Hematopoietic multipotent progenitor cell (in vitro differentiated cells): ENCODE measurements at regions not wholly inside any gene's neighbourhood (a gene's known extent, or its start where the extent isn't known, plus 50 kb on each side); places are given as distances from the start of the nearest gene placed in this dataset.
"Not testable (repeated sequence)": the region's sequence is repeated elsewhere in the genome, so short reads cannot be mapped to it uniquely, and the experiment has no call there.

ENCODE experiments used
- DNase-seq, 3 donors: peaks; one replicate each; pipeline ENCODE4 v3.0.0-alpha.2; 2011 to 2015; ENCODE audit warnings: low read depth in 2 of 3, low spot score in 2 of 3

GRCh38 chr9:86636038-86636437 lies 281.8 kb upstream of the TUT7 start:
- DNase-seq: no peak

- no peak for DNase-seq
Observed at GRCh38 chr9:86634501-86634900, 280.3 kb upstream of the TUT7 start.

GRCh38 chr9:86633945-86634344 lies 279.7 kb upstream of the TUT7 start:
- DNase-seq: no peak

GRCh38 chr9:86632537-86632936 lies 278.3 kb upstream of the TUT7 start:
- DNase-seq: no peak

GRCh38 chr9:86629530-86629929 lies 275.3 kb upstream of the TUT7 start:
- no peak for DNase-seq

GRCh38 chr9:86626802-86627201 lies 272.6 kb upstream of the TUT7 start:
- DNase-seq: no peak

- DNase-seq: no peak
Observed at GRCh38 chr9:86624630-86625029, 270.4 kb upstream of the TUT7 start.

GRCh38 chr9:86614871-86615849 lies 260.9 kb upstream of the TUT7 start:
- DNase-seq: peak in 1 of 3 donors; percentile 13

GRCh38 chr9:86613943-86614342 lies 259.7 kb upstream of the TUT7 start:
- DNase-seq: no peak

- DNase-seq: not testable (repeated sequence)
Observed at GRCh38 chr9:86611534-86611933, 257.3 kb upstream of the TUT7 start.

- no peak for DNase-seq
Observed at GRCh38 chr9:86605303-86605702, 251.1 kb upstream of the TUT7 start.

- no peak for DNase-seq
Observed at GRCh38 chr9:86604741-86605140, 250.5 kb upstream of the TUT7 start.

- no peak for DNase-seq
Observed at GRCh38 chr9:86602715-86603114, 248.5 kb upstream of the TUT7 start.

- DNase-seq: no peak
Observed at GRCh38 chr9:86601697-86602096, 247.5 kb upstream of the TUT7 start.

GRCh38 chr9:86600977-86601376 lies 246.8 kb upstream of the TUT7 start:
- DNase-seq: no peak

GRCh38 chr9:86600291-86600690 lies 246.1 kb upstream of the TUT7 start:
- DNase-seq: no peak

GRCh38 chr9:86599561-86599960 lies 245.4 kb upstream of the TUT7 start:
- no peak for DNase-seq

GRCh38 chr9:86598411-86599239 lies 244.4 kb upstream of the TUT7 start:
- no peak for DNase-seq

- DNase-seq: no peak
Observed at GRCh38 chr9:86594724-86595123, 240.5 kb upstream of the TUT7 start.

- no peak for DNase-seq
Observed at GRCh38 chr9:86591472-86591871, 237.3 kb upstream of the TUT7 start.

- no peak for DNase-seq
Observed at GRCh38 chr9:86589730-86590129, 235.5 kb upstream of the TUT7 start.

- no peak for DNase-seq
Observed at GRCh38 chr9:86589273-86589672, 235.1 kb upstream of the TUT7 start.
